ENCODE measurements at regions not wholly inside any gene's neighbourhood (a gene's known extent, or its start where the extent isn't known, plus 50 kb on each side); places are given as distances from the start of the nearest gene placed in this dataset.

DNA sequence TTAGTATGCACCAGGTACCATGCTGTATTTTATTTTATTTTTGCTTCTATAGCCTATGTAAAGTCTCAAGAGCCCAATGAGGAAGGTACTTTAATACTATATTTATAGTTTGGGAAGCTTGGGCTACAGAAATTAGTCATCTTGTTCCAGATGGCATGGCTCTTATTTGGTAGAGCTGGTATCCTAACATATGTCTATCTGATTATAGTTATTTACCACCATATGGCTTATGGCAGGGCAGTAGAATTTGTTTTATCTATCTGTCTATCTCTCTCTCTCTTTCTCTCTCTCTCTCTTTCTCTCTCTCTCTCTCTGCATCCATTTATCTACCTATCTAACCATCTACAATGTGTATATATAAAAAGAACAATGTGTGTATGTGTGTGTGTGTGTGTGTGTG, 1293.7 kb upstream of the SLC39A10 start:
- H3K9me3 ChIP-seq (ENCODE audit: low read depth, low read length, poor library complexity, severe bottlenecking), result no peaks in the 10 kb centered on the region
- H3K36me3 ChIP-seq (ENCODE audit: insufficient read depth, low read length, poor library complexity, severe bottlenecking), result no peaks in the 10 kb centered on the region
- ChIA-PET CTCF (no interaction called here), POLR2A (ENCODE audit: low non-redundant PET) (no interaction called here)
- no peak overlapping the region for H3K27ac ChIP-seq (ENCODE audit: low read depth, low read length, poor library complexity, severe bottlenecking)
- no peaks in the 10 kb centered on the region for H3K4me1 ChIP-seq (ENCODE audit: insufficient read depth, low read length, poor library complexity, severe bottlenecking)
- no peak overlapping the region for H3K4me3 ChIP-seq (ENCODE audit: low read depth, low read length, poor library complexity, severe bottlenecking)
- TF ChIP-seq EZH2 (IDR thresholded peaks at IDR 0.05; ENCODE audit: borderline replicate concordance, low read depth, low read length, poor library complexity, severe bottlenecking), result no peak
- TF ChIP-seq, protein P1, sequence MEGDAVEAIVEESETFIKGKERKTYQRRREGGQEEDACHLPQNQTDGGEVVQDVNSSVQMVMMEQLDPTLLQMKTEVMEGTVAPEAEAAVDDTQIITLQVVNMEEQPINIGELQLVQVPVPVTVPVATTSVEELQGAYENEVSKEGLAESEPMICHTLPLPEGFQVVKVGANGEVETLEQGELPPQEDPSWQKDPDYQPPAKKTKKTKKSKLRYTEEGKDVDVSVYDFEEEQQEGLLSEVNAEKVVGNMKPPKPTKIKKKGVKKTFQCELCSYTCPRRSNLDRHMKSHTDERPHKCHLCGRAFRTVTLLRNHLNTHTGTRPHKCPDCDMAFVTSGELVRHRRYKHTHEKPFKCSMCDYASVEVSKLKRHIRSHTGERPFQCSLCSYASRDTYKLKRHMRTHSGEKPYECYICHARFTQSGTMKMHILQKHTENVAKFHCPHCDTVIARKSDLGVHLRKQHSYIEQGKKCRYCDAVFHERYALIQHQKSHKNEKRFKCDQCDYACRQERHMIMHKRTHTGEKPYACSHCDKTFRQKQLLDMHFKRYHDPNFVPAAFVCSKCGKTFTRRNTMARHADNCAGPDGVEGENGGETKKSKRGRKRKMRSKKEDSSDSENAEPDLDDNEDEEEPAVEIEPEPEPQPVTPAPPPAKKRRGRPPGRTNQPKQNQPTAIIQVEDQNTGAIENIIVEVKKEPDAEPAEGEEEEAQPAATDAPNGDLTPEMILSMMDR (conservative IDR thresholded peaks at IDR 0.05; ENCODE audit: low read depth, low read length), result no peak
- DNase-seq (ENCODE audit: low spot score), result no peak
- intact Hi-C loops (cut with micrococcal nuclease; ENCODE audit: unreplicated experiment), result no loop called here
- BruUV-seq (replicated peaks), result no TSS peak
- no peaks in the 10 kb centered on the region for H3K27me3 ChIP-seq (replicated peaks; ENCODE audit: insufficient read depth, low read depth, low read length, poor library complexity)

DNA sequence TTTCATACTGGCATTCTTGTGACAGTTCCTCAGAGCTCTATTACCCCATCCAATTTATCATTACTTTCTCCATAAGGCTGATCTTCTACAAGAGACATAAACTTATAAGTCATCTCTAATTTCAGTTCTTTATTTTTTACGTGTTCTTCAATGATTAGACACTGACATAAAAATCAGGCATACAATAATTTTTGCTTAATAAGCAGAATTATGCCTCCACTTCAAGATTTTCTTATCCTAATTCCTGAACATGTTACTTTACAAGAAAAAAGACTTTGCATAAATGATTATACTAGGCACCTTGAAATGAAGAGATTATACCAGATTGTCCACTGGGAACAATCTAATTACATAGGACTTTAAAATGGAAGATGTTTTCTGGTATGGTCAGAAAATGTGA, 1304.5 kb upstream of the SLC39A10 start:
- intact Hi-C loops (cut with micrococcal nuclease; ENCODE audit: unreplicated experiment), result no loop called here
- Histone ChIP-seq H3K9me3 (ENCODE audit: low read depth, low read length, poor library complexity, severe bottlenecking) (no peaks in the 10 kb centered on the region), H3K4me1 (ENCODE audit: insufficient read depth, low read length, poor library complexity, severe bottlenecking) (no peaks in the 10 kb centered on the region), H3K27ac (ENCODE audit: low read depth, low read length, poor library complexity, severe bottlenecking) (no peak overlapping the region), H3K36me3 (ENCODE audit: insufficient read depth, low read length, poor library complexity, severe bottlenecking) (no peaks in the 10 kb centered on the region), H3K4me3 (ENCODE audit: low read depth, low read length, poor library complexity, severe bottlenecking) (no peak overlapping the region), H3K27me3 (replicated peaks; ENCODE audit: insufficient read depth, low read depth, low read length, poor library complexity) (no peaks in the 10 kb centered on the region)
- DNase-seq (ENCODE audit: low spot score), result no peak
- BruUV-seq (replicated peaks), result no TSS peak
- TF ChIP-seq, protein P1 (conservative IDR thresholded peaks at IDR 0.05; ENCODE audit: low read depth, low read length), result no peak
- no peak for TF ChIP-seq EZH2 (IDR thresholded peaks at IDR 0.05; ENCODE audit: borderline replicate concordance, low read depth, low read length, poor library complexity, severe bottlenecking)
- CTCF ChIA-PET, result no interaction called here
- POLR2A ChIA-PET (ENCODE audit: low non-redundant PET), result no interaction called here

DNA sequence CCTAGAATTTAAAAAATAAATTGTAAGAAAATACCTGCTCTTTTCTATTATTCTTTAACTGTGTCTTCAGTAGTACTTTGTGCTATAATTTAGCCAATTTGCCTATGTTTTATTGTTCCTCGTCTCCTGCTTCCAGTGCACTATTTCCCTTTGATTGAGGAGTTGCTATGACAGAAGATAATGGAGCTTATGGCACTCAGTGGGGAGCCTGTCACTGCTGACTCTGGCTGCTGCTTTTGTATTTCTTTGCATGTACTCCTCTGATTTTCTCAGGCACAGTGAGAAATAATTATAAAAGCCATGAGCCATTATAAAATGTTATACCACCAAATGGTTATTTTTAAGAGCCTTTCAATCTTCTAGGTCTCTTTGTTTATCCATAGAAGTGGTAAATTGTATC, 1310.8 kb upstream of the SLC39A10 start:
- Histone ChIP-seq H3K4me1 (ENCODE audit: insufficient read depth, low read length, poor library complexity, severe bottlenecking) (peaks cover 6% of the 10 kb centered on the region), H3K4me3 (ENCODE audit: low read depth, low read length, poor library complexity, severe bottlenecking) (no peak overlapping the region), H3K9me3 (ENCODE audit: low read depth, low read length, poor library complexity, severe bottlenecking) (no peaks in the 10 kb centered on the region), H3K27ac (ENCODE audit: low read depth, low read length, poor library complexity, severe bottlenecking) (no peak overlapping the region), H3K36me3 (ENCODE audit: insufficient read depth, low read length, poor library complexity, severe bottlenecking) (no peaks in the 10 kb centered on the region), H3K27me3 (replicated peaks; ENCODE audit: insufficient read depth, low read depth, low read length, poor library complexity) (no peaks in the 10 kb centered on the region)
- TF ChIP-seq, protein P1 (conservative IDR thresholded peaks at IDR 0.05; ENCODE audit: low read depth, low read length), result no peak
- no TSS peak for BruUV-seq (replicated peaks)
- intact Hi-C loops (cut with micrococcal nuclease; ENCODE audit: unreplicated experiment), result no loop called here
- ChIA-PET POLR2A (ENCODE audit: low non-redundant PET) (no interaction called here), CTCF (no interaction called here)
- DNase-seq (ENCODE audit: low spot score), result peak; percentile 30
